Fibroblast of skin of right biceps (primary cell): ENCODE measurements at regions not wholly inside any gene's neighbourhood (a gene's known extent, or its start where the extent isn't known, plus 50 kb on each side); places are given as distances from the start of the nearest gene placed in this dataset.

Experiments
- DNase-seq: peaks from one replicate; pipeline ENCODE4 v3.0.0-alpha.2; 2013

- DNase-seq = no peak
These were observed 107.7 kb upstream of the CADPS start for GRCh38 chr3:62982795-62983455.

GRCh38 chr3:62986061-62986460 lies 110.8 kb upstream of the CADPS start:
- no peak for DNase-seq

- DNase-seq = no peak
These were observed 112.5 kb upstream of the CADPS start for GRCh38 chr3:62987721-62988120.

GRCh38 chr3:62990704-62991413 lies 115.6 kb upstream of the CADPS start:
- no peak for DNase-seq

GRCh38 chr3:62992520-62992919 lies 117.3 kb upstream of the CADPS start:
- no peak for DNase-seq

- DNase-seq = no peak
These were observed 119.9 kb upstream of the CADPS start for GRCh38 chr3:62995119-62995518.

GRCh38 chr3:62995530-62995929 lies 120.3 kb upstream of the CADPS start:
- no peak for DNase-seq

- no peak for DNase-seq
These were observed 122.2 kb upstream of the CADPS start for GRCh38 chr3:62997369-62997768.

- no peak for DNase-seq
These were observed 123.9 kb upstream of the CADPS start for GRCh38 chr3:62999158-62999557.

- DNase-seq = no peak
These were observed 124.6 kb upstream of the CADPS start for GRCh38 chr3:62999791-63000190.

- no peak for DNase-seq
These were observed 129.2 kb upstream of the CADPS start for GRCh38 chr3:63004448-63004847.

GRCh38 chr3:63015614-63016309 lies 140.5 kb upstream of the CADPS start:
- peak; percentile 34 for DNase-seq

- no peak for DNase-seq
These were observed 146.9 kb upstream of the CADPS start for GRCh38 chr3:63022114-63022513.

- DNase-seq = no peak
These were observed 151.5 kb upstream of the CADPS start for GRCh38 chr3:63026722-63027121.

- DNase-seq = no peak
These were observed 154.1 kb upstream of the CADPS start for GRCh38 chr3:63029326-63029725.

GRCh38 chr3:63029921-63030320 lies 154.7 kb upstream of the CADPS start:
- DNase-seq = no peak

GRCh38 chr3:63030666-63031065 lies 155.4 kb upstream of the CADPS start:
- DNase-seq = peak; percentile 24

GRCh38 chr3:63032881-63033280 lies 157.7 kb upstream of the CADPS start:
- DNase-seq = peak; percentile 79

GRCh38 chr3:63034101-63034500 lies 158.9 kb upstream of the CADPS start:
- DNase-seq = peak; percentile 84

GRCh38 chr3:63037116-63037515 lies 161.9 kb upstream of the CADPS start:
- peak; percentile 43 for DNase-seq

GRCh38 chr3:63042833-63043232 lies 167.6 kb upstream of the CADPS start:
- DNase-seq = peak; percentile 72

- peak; percentile 72 for DNase-seq
These were observed 168.4 kb upstream of the CADPS start for GRCh38 chr3:63043631-63044030.

- DNase-seq = no peak
These were observed 170.9 kb upstream of the CADPS start for GRCh38 chr3:63046152-63046551.

GRCh38 chr3:63046580-63046979 lies 171.4 kb upstream of the CADPS start:
- no peak for DNase-seq
